ENCODE measurements at regions not wholly inside any gene's neighbourhood (a gene's known extent, or its start where the extent isn't known, plus 50 kb on each side); places are given as distances from the start of the nearest gene placed in this dataset.

DNA sequence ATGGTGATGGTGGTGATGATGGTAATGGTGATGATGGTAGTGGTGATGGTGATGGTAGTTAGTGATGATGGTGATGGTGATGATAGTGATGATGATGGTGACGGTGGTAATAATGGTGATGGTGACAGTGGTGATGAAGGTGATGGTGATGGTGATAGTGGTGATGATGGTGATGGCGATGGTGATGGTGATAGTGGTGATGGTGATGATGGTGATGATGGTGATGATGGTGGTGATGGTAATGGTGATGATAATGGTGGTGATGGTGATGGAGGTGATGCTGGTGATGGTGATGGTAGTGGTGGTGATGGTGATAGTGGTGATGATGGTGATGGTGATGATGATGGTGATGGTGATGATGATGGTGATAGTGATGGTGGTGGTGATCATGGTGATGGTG lies 148.7 kb upstream of the TNRC6C start:
- no peak for DNase-seq

DNA sequence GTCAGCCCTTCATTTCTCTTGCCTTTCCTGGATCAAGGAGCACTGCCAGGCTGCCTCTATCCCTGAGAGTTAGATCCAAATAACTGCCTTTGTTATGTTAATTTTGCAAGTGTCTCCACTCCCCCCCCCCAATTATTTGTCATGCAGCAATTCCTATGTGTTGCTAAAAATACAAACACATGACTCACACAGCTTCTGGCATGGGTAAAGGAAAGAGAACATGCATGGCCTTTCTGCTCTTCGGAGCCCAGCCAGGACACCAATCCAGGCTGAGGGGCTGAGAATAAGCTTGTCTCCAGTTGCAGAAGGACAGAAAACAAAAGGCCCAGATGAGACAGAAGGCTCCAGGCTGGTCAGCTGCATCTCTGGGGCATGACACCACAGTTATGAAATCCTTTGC lies 148.0 kb upstream of the TNRC6C start:
- DNase-seq, result peak; percentile 63

DNA sequence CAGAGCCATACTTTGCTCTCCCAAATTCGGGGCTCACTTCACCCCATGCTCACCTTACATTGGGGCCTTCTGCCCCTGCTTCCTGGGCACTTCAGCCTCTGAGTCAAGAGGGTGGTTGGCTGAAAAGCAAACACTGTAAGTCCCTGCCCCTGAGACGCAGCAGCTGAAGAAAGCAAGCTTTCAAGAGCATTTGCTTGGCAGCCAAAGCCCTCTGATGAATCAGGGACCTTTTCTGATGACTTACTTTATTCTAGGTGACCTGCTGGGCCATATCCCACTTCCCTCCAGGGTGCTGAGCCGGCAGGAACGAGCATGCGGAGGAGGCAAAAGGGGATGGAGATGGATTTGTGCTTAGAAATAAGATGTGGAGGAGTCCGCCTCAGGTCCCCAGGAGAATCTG lies 147.0 kb upstream of the TNRC6C start:
- DNase-seq, result no peak

DNA sequence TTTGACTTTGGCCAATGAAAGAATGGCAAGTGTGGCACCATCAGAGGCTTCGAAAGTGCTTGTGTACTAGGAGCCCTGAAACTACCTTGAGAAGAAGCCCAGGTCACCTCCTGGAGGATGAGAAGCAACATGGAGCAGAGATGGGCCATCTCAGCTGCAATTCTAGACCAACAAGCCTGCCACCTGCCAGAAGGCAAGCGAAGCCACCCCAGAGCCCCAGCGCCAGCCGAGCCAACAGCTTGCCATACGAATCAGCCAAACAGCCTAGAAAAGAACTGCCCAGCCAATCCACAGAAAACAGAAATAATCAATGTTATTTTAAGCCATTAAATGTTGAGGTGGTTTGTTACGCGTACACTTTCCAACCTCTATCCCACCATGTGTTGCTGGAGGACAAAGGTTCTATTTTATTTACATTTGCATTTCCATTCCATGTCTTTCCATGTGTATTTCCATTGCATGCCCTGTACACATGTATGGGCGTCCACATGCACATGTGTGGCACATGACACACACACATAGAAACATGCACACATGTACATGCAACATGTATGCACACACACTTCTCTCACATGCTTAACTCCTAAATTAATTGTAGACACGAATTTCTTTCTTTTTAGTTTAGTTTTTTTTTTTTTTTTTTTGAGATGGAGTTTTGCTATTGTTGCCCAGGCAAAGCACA lies 144.3 kb upstream of the TNRC6C start:
- DNase-seq, result no peak

DNA sequence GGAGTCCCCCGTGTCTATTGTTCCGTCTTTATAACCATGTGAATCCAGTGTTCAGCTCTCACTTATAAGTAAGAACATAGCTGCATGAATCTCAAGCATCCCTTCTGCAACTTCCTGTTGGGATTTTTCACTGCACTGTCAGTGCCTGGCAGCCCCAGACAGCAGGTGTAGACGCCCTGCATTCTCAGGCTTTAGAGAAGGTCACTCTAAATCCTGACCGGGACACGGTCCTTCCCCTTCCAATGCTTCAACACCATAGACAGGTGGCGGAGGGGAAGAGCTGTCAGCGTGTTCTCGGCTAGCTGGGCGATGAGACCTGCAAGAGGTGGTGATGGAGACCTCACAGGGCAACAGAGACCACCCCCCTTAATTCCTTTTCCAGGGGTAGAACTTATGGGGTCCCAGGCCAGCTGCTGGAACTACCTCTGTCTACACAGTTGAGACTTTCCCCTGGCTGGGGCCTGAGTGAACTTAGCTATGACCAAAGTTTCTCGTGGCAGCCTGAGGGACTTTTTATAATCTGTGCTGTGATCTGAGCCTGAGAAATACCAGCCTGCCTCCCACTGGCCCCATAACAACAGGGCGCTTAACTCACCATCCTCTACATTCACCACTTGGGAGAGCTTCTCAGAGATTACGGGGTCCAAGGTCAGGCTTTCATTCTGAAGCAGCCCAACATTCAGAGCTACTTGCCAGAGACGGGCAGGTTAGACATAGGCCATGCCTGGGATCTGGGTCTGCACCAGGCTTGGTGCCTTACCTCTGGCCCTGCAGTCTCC lies 143.2 kb upstream of the TNRC6C start:
- DNase-seq, result no peak

DNA sequence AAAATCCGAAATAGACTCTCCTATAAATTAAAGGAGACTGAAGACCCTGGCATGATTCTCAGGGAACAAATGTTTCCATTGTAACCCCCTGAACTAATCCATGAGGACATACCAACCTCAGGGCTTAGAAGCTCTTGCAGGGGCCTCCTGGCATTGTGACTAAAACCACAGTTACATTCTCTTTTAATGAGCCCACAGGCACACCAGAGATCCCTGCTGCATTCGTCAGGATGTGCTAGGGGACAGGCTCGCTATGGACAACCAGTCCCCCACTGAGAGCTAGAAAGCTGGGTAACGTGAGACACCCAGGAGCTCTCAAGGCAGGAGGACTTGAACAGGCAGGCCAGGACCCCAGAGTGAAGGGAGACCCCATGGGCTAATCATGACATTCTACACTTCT lies 140.6 kb upstream of the TNRC6C start:
- DNase-seq, result peak; percentile 69

DNA sequence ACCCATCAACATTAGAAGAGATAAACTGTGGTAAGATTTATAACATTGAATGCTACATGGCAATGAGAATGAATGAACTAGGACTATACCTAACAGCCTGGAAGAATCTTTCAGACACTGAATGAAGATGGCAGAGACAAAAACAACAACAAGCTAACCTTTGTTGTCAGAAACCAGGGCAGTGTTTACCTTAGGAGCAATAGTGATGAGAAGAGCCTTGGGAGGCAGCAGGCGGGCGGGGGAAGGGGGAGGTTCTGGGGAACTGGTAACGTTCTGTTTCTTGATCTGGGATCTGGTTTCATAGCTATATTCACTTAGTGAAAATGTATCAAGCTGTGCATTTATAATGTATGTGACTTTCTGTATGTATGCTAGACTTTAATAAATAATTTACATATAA lies 139.0 kb upstream of the TNRC6C start:
- DNase-seq, result no peak

DNA sequence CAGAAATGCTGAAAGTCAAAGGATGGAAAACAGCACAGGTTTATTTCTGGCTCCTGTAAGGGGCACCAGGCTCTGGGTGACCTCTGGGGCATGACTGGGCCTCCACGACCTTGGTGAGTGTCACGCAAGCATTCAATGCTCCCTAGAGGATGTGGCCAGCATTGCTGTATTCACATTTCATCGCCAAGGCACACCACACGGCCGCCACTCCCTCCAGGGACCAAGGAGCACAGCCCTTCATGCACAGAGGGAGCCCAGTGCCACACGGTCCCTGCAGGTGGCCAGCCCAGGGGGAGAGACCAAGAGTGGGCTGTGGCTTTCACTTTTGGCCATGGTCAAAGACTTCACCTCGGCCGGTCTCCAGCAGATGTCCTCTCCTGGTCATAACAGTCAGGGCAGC lies 137.4 kb upstream of the TNRC6C start:
- DNase-seq, result no peak

DNA sequence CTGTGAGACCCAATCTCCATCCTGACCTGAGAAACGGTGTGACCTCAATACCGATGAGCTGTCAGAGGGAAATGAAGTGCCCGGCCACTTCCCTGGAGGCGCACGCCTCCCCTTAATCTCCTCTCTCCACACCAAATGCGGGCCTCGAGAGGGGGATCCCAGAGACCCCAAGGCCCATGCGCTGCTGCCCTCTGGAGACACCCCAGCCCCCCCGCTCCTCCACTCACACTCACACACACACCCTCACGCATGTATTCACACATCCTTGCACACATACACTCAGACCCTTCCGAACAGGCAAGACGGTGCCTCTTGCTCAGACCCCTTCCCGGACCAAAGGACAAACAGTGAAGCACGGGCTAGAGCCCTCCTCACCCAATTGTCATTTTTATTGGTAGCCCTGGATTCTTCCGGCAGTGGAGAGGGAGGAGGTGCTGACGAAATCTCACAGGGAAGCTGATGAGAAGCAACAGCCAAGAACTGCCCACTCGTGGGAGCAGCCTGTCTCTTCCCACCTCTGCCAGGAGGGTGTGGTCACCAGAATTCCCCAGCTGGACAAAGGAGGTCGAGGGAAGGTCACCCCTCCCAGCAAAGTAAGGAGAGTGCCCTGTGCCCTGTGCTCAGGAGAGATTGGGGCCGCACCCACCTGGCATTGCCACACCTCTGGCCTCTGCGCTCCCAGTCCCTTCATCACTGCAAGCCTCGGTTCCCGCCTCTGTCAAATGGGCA lies 136.0 kb upstream of the TNRC6C start:
- no peak for DNase-seq

DNA sequence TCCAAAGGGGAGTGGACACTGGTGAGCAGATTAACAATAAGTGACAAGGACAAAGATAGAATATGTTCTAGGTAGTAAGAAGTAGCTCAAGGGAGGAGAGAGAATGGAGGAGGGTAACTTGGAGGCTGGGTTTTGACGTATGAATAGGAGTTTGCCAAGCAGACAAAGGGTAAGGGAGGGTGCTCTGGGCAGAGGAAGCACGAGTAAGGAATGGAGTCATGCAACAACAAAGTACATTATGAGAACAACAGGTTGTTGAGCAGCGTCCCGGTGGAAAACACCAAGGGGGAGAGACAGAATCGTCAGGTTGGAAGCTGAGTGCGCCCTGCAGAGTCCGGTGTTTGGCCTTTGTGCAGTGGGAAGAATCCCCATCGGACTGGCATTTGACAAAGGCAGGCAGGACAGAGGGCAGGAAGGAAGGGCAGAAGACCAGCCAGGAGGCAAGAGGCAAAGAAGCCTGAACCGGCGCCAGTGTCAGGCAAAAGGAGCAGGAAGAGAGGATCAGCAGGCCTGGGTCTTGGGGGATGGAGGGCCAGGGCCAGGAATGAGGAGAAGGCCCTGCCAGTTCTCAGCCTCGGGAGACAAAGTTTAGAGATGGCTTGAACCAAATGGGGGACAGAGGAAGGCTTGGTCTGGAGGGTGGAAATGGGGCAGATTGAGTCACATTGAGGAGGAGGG lies 134.3 kb upstream of the TNRC6C start:
- no peak for DNase-seq

DNA sequence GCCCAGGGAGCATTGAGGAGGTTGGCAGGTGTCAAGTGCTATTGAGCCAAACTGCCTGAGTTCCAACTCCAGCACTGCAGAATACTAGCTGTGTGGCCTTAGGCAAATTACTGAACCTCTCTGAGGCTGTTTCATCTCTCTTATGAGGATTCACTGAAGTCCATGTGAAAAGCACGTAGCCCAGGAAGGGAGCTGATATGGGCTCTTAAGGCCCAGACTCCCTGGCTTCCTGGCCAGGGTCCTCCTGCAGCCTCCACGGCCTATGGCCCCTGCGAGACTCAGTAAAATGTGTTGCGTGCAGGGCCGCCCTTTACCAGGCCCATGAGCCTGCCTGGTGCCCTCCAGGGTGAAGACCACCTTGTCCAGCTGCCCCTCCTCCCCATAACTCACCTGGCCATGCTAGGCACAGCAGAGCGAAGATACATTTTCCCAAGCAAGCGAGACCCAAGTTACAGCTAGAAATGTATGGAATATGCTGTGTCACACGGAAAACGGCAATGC lies 133.7 kb upstream of the TNRC6C start:
- DNase-seq, result no peak

DNA sequence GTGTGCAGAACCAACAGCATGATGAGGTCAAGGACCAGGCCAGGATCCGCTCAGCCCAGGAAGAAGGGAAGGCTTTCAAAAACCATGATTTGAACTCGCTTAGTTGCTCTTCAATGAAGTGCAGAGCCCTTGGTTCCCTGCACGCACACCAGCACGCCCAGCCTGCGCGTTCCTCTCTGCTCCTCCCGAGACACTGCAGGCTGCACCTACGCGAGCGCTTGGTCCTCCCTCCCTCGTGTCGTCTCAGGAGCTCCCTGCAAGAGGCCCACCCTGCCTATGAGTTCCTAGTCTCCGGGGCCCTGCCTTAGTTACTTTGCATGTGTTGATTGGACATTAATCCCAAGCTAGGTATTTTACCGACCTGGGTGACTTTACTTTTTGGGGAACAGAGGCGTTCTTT lies 132.9 kb upstream of the TNRC6C start:
- DNase-seq, result no peak

DNA sequence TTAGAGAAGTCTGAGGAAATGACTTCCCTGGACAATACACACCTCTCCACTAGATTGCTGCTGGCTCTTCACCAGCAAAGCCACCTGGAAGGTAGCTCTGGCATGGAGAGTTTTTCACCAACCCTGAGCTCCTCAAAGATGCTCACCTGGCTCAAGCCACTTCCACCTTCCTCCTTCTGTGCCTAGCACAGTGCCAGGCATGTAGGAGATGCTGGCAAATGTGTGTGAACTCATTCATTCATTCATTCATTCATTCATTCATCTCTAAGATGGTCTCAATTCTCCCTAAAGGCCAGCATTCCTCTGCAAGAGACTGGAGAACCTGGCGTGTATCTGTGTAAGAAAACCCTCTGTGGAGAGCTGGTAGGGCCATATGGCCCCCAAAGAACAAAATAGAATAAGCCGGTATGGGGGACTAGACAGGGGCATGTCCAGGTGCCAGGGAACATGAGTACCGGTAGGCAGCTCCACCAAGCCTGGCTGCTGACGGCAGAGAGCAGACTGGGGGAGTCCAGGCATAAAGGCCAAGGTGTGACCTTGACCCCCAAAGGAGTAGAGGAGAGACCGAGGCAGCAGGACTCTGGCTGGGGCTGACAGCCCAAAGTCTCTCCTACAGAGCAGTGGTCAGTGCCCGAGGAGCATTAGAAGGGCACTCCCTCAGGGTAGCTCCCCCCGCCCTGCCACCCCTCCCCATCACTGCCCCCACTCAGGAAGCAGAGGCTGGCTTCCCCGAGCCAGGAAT lies 132.2 kb upstream of the TNRC6C start:
- DNase-seq, result no peak

DNA sequence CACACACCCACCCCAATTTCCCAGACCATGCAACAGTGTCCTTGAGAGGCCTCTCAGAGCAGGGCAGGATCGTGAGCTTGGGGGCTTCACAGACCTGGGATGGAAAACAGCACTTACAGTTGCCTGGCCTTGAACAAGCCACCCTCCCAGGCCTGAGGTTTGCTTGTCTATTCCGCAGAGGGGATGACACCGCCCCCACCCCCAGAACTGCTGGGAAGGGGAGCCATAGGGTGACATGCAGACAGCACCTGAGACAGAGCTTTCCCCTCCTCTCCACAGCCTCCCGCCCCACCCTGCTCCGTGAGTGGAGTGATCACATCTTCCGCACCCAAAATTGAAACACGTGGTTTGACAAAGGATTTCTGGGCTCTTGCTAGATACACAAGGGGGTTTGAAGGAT lies 131.5 kb upstream of the TNRC6C start:
- no peak for DNase-seq

DNA sequence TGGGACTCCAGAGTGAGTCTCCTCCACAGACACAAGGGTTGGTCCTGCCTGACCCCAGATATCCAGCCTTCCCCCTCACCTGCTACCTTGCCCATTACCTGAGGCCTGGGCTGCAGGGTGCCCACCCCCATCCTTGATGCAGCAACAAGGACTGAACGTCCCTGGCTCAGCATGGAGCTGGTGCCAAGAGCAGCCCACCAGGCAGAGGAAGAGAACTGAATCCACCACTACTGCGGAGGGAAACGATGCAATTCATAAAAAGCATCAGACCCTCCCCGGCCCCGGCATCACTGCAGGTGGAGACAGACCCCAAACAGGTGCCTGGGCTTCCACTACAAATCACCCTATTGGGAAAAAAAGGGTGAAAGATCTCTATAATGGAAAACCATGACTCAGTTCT lies 131.0 kb upstream of the TNRC6C start:
- DNase-seq, result no peak

DNA sequence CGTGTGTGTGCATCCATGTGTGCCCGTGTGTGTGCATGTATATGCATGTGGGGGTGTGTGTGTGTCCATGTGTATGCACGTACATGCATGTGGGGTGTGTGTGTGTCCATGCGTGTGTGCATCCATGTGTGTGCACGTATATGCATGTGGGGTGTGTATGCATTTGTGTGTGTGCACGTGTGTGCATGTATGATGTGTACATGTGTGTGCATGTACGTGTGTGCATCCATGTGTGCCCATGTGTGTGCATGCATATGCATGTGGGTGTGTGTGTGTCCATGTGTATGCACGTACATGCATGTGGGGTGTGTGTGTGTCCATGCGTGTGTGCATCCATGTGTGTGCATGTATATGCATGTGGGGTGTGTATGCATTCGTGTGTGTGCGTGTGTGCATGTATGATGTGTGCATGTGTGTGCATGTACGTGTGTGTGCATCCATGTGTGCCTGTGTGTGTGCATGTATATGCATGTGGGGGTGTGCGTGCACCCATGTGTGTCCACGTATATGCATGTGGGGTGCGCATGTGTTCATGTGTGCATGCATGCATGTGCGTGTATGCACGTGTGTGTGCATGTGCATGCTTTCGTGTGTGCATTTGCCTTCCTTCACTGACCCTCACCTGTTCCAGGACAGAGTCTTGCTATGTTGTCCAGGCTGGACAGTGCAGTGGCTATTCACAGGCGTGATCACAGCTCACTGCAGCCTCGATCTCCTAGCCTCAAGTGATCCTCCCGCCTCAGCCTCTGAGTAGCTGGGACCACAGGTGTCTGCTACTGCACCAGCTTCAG lies 129.6 kb upstream of the TNRC6C start:
- DNase-seq, result no peak

DNA sequence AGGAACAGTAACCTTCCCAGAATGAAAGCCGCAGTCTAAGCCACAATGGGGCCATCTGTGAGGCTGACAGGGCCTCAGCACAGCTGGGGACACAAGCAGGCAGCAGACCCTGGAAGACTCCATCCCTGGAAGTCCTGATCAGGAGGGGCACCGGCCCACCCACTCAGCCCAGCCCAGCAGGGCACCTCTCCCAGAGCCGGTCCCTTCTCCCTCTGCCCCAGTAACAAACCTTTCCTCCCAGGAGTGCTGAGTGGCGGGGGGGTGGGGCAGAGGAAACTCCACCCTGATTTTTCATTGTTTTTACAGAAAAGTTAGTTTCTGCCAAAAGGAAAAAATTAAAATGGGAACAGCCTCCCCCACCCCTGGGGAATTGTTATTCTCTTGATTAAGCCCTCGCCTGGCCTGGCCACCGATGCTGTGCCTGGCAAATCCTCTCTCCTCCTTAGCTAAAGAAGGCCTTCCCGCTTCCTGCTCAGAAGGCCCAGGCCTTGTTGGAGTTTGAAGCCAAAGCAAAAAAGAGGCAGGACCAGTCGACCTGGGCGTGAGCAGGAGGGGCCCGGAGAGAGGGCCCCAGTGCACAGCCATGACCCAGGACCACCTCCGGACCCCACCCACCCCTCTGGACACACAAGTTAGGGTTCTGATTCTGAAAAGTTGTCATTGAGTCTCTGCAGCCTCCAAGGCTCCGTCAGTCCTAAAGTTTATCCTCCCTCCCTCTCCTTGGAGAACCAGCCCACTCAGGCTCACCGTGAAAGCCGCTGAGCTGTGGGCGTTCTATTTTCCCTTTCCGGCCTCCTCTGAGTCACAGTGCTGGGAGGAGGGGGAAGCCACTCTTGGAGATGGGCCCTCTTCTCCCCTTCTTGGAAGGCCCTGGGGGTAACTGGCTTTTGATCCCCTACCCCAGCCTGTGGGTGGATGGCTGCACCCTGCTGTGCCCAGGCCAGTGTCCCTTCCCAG lies 128.4 kb upstream of the TNRC6C start:
- peak; percentile 82 for DNase-seq

DNA sequence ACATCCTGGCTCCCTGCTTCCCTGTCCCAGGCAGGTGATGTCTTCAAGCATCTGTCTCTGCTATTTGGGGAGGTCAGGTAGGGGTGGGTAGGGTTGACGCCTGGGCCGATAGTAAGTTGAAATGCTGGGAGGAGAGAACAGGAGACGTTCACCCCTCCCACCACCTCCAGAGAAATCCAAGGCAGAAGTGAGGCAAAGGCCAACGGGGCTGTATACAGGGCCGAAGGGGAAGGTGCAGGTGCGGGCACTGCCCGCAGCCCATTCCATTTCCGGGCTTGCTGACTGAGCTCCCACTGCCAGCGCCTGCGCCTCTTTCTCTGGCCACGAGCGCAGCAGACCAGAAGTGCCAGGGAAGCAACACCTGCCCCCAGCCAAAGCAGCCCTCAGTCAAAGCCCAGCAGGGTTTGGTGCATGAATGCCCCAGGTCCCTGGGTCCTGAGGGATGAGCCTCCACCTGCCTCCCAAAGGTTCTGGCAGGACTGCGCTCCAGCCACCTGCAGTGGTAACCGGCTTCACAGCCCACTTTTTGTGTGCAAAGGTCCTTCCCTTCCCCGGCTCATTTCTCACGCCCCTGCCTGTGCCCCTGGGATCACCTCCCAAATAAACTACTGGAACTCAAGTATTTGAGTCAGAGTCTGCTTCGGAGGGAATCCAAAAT lies 127.6 kb upstream of the TNRC6C start:
- DNase-seq, result no peak

DNA sequence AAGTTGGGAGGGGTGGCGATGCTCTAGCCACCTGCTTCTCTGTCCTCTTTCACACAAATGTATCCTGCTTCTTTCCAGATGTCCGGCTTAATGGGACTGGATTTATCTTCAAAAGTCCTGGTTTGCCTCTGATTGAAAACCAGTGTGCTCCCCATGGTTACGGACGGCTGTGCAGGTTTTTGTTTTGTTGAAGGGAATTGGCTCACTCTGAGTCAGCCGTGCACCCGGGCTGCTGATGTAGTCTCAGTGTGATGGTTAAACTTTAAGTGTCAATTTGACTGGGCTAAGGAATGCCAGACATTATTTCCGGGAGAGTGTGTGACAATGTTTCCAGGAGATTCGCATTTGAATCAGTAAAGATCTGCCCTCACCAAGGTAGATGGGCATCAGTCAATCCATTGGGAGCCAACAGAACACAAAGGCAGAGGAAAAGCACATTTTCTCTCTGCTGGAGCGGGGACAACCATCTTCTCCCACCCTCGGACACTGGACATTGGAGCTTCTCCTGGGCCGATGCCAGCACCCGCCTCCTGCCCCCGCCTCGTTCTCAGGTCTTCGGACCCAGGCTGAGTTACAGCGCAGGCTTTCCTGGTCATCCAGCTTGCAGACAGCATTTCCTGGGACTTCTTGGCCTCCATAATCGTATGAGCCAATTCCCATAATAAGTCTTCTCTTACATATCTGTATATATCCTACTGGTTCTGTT lies 126.9 kb upstream of the TNRC6C start:
- peak; percentile 73 for DNase-seq

Data from fibroblast of skin of right quadriceps (primary cell).